CD14-positive monocyte (primary cell): ENCODE measurements at regions not wholly inside any gene's neighbourhood (a gene's known extent, or its start where the extent isn't known, plus 50 kb on each side); places are given as distances from the start of the nearest gene placed in this dataset.
"Not testable (repeated sequence)": the region's sequence is repeated elsewhere in the genome, so short reads cannot be mapped to it uniquely, and the experiment has no call there.

ENCODE experiments used
- DNase-seq, 3 donors: peaks; one replicate each; pipeline ENCODE4 v3.0.0-alpha.2; 2011 to 2022
- H2AFZ ChIP-seq: 2 replicates; pipeline ENCODE4 v1.6.0; 2012; ENCODE audit warnings: mild to moderate bottlenecking, low read depth, low read length, inconsistent platforms; ENCODE audit not compliant: insufficient read depth, poor library complexity, severe bottlenecking
- H3K27ac ChIP-seq, 2 donors: 1 replicate in 1 of 2; 2 replicates in 1 of 2; pipeline ENCODE4 v1.5.1; 2012 to 2013; ENCODE audit warnings: low read length in 2 of 2, control low read depth in 1 of 2, inconsistent platforms in 1 of 2, low read depth in 1 of 2, mild to moderate bottlenecking in 1 of 2
- H3K27me3 ChIP-seq, 2 donors: one replicate each; pipeline versions ENCODE4 v1.6.0 to v1.6.1; 2011 to 2013; ENCODE audit warnings: low read length in 2 of 2; ENCODE audit not compliant: control insufficient read depth in 2 of 2, insufficient read depth in 2 of 2
- H3K36me3 ChIP-seq, 2 donors: replicated peaks in 1 of 2; 1 replicate in 1 of 2; 2 replicates in 1 of 2; pipeline versions ENCODE4 v1.5.1 to v1.6.1; 2012 to 2013; ENCODE audit warnings: low read length in 2 of 2, control low read depth in 1 of 2, inconsistent platforms in 1 of 2, mild to moderate bottlenecking in 1 of 2; ENCODE audit not compliant: insufficient read depth in 2 of 2, control insufficient read depth in 1 of 2
- H3K4me1 ChIP-seq, 2 donors: 1 replicate in 1 of 2; 2 replicates in 1 of 2; pipeline versions ENCODE4 v1.5.1 to v1.6.1; 2012 to 2013; ENCODE audit warnings: low read length in 2 of 2, control low read depth in 1 of 2, inconsistent platforms in 1 of 2, mild to moderate bottlenecking in 1 of 2, moderate library complexity in 1 of 2; ENCODE audit not compliant: insufficient read depth in 2 of 2, control insufficient read depth in 1 of 2
- H3K4me2 ChIP-seq: replicated peaks from 2 replicates; pipeline ENCODE3; 2012; ENCODE audit warnings: low read length, moderate library complexity, mild to moderate bottlenecking; ENCODE audit not compliant: poor library complexity, severe bottlenecking; ENCODE audit errors: extremely low read depth
- H3K4me3 ChIP-seq, 3 experiments: fragments of 200-600 bp in 1 of 3; sonication (generic) in 1 of 3; replicated peaks in 1 of 3; 1 replicate in 2 of 3; 2 replicates in 1 of 3; pipeline ENCODE4 v1.5.1; 2011 to 2013; ENCODE audit warnings: low read length in 3 of 3, mild to moderate bottlenecking in 3 of 3, control low read depth in 2 of 3, low read depth in 2 of 3, inconsistent platforms in 1 of 3, moderate library complexity in 1 of 3
- H3K79me2 ChIP-seq: 2 replicates; pipeline ENCODE4 v1.6.0; 2012; ENCODE audit warnings: mild to moderate bottlenecking, control low read depth, inconsistent platforms, low read length, moderate library complexity; ENCODE audit not compliant: insufficient read depth
- H3K9ac ChIP-seq: 2 replicates; pipeline ENCODE4 v1.6.0; 2017; ENCODE audit warnings: low read length, mild to moderate bottlenecking; ENCODE audit not compliant: insufficient read depth, poor library complexity, severe bottlenecking
- H3K9me3 ChIP-seq, 2 donors: replicated peaks in 1 of 2; 1 replicate in 1 of 2; 2 replicates in 1 of 2; pipeline versions ENCODE4 v1.5.1 to v1.6.1; 2012 to 2013; ENCODE audit warnings: low read length in 2 of 2, control low read depth in 1 of 2; ENCODE audit not compliant: control insufficient read depth in 1 of 2, insufficient read depth in 1 of 2
- H4K20me1 ChIP-seq: 2 replicates; pipeline ENCODE4 v1.6.0; 2012; ENCODE audit warnings: mild to moderate bottlenecking, low read length, control low read depth, moderate library complexity; ENCODE audit not compliant: insufficient read depth
- H3K27ac Mint-ChIP-seq, 7 donors: one replicate each; pipeline ENCODE4 v1.8.0; 2020; ENCODE audit warnings: mild to moderate bottlenecking in 7 of 7, mixed read lengths in 7 of 7, moderate library complexity in 6 of 7, inconsistent platforms in 2 of 7
- H3K27me3 Mint-ChIP-seq, 3 donors: one replicate each; pipeline ENCODE4 v1.8.0; 2021 to 2022; ENCODE audit warnings: low read depth in 3 of 3, mild to moderate bottlenecking in 3 of 3, mixed read lengths in 3 of 3, moderate library complexity in 3 of 3, inconsistent platforms in 1 of 3
- H3K36me3 Mint-ChIP-seq, 2 donors: one replicate each; pipeline ENCODE4 v1.8.0; 2020; ENCODE audit warnings: mixed read lengths in 2 of 2, inconsistent platforms in 1 of 2, mild to moderate bottlenecking in 1 of 2
- H3K4me1 Mint-ChIP-seq: one replicate; pipeline ENCODE4 v1.8.0; 2020; ENCODE audit warnings: mild to moderate bottlenecking, mixed read lengths
- H3K4me3 Mint-ChIP-seq, 2 donors: one replicate each; pipeline ENCODE4 v1.8.0; 2020; ENCODE audit warnings: mild to moderate bottlenecking in 2 of 2, mixed read lengths in 2 of 2, moderate library complexity in 1 of 2
- H3K9me3 Mint-ChIP-seq, 7 donors: one replicate each; pipeline ENCODE4 v1.8.0; 2020 to 2022; ENCODE audit warnings: mixed read lengths in 7 of 7, mild to moderate bottlenecking in 6 of 7, moderate library complexity in 6 of 7, inconsistent platforms in 2 of 7
- WGBS: methylation state at CpG from one replicate; pipeline ENCODE4 v1.1.5; 2013; ENCODE audit warnings: missing lambda C conversion rate; ENCODE audit not compliant: insufficient coverage; 5-methylcytosine and 5-hydroxymethylcytosine counted together
- intact Hi-C, 2 donors: fragments of 100-400 bp; cut with micrococcal nuclease; formaldehyde crosslinking; loops; one replicate each; pipeline versions ENCODE4 v1.15.0 to v1.15.1; 2023
- TF ChIP-seq, protein P1 (sequence below): fragments of 200-600 bp; IDR thresholded peaks from one replicate; pipeline ENCODE4 v1.8.0; 2022; ENCODE audit warnings: antibody characterized with exemption, mild to moderate bottlenecking

DNA sequence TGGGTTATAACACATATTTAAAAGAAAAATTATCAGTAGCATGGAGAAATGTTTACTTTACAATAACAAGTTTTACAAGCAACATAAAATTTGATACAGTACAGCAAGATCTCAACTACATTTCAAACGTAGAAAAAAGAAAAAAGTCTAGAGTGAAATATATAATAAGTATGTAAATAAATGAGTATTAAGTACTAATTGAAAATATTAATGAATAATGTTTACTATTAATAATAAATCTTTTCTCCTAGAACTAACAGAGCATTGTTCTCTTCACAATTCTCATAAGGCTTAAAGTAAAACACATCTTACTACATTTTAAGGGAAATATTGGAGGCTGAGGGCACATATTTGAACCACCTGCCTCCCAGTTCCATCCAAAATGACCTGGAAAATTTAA, 72.1 kb downstream of the TMEM212 start:
- H2AFZ ChIP-seq = no peak overlapping the region
- Mint-ChIP-seq H3K9me3 (peaks cover 0 to 10% (median 4%) of the 10 kb centered on the region in 7 donors), H3K4me1 (peaks cover 3% of the 10 kb centered on the region), H3K4me3 (no peak overlapping the region), H3K36me3 (no peaks in the 10 kb centered on the region), H3K27me3 (no peaks in the 10 kb centered on the region), H3K27ac (no peak overlapping the region)
- no CpG with 5 or more reads among the region's 1 CpG for WGBS
- intact Hi-C loops = no loop called here
- no peaks in the 10 kb centered on the region for H3K79me2 ChIP-seq
- no peak for DNase-seq
- TF ChIP-seq, protein P1, sequence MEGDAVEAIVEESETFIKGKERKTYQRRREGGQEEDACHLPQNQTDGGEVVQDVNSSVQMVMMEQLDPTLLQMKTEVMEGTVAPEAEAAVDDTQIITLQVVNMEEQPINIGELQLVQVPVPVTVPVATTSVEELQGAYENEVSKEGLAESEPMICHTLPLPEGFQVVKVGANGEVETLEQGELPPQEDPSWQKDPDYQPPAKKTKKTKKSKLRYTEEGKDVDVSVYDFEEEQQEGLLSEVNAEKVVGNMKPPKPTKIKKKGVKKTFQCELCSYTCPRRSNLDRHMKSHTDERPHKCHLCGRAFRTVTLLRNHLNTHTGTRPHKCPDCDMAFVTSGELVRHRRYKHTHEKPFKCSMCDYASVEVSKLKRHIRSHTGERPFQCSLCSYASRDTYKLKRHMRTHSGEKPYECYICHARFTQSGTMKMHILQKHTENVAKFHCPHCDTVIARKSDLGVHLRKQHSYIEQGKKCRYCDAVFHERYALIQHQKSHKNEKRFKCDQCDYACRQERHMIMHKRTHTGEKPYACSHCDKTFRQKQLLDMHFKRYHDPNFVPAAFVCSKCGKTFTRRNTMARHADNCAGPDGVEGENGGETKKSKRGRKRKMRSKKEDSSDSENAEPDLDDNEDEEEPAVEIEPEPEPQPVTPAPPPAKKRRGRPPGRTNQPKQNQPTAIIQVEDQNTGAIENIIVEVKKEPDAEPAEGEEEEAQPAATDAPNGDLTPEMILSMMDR = no peak
- no peaks in the 10 kb centered on the region for H3K4me1 ChIP-seq
- no peak overlapping the region for H3K9ac ChIP-seq
- no peaks in the 10 kb centered on the region for H4K20me1 ChIP-seq
- no peak overlapping the region for H3K27ac ChIP-seq
- no peak overlapping the region for H3K4me3 ChIP-seq
- H3K36me3 ChIP-seq = no peaks in the 10 kb centered on the region
- H3K27me3 ChIP-seq = no peaks in the 10 kb centered on the region
- H3K4me2 ChIP-seq = no peak overlapping the region
- H3K9me3 ChIP-seq = no peaks in the 10 kb centered on the region

- Histone ChIP-seq H3K9ac (no peak overlapping the region), H4K20me1 (no peaks in the 10 kb centered on the region), H3K27ac (no peak overlapping the region), H3K9me3 (no peaks in the 10 kb centered on the region), H3K4me1 (no peaks in the 10 kb centered on the region), H3K79me2 (no peaks in the 10 kb centered on the region), H3K4me3 (no peak overlapping the region), H3K4me2 (no peak overlapping the region), H3K27me3 (no peaks in the 10 kb centered on the region), H2AFZ (no peak overlapping the region), H3K36me3 (no peaks in the 10 kb centered on the region)
- no peaks in the 10 kb centered on the region for H3K27me3 Mint-ChIP-seq
- no peak overlapping the region for H3K27ac Mint-ChIP-seq
- no CpG with 5 or more reads among the region's 3 CpGs for WGBS
- peaks cover 3% of the 10 kb centered on the region for H3K4me1 Mint-ChIP-seq
- TF ChIP-seq, protein P1 = no peak
- DNase-seq = no peak
- no peak overlapping the region for H3K4me3 Mint-ChIP-seq
- H3K9me3 Mint-ChIP-seq = peaks cover 8 to 15% (median 12%) of the 10 kb centered on the region in 7 donors
- no peaks in the 10 kb centered on the region for H3K36me3 Mint-ChIP-seq
- intact Hi-C loops = no loop called here
Observed at GRCh38 chr3:171916888-171917287, 73.7 kb downstream of the TMEM212 start.

DNA sequence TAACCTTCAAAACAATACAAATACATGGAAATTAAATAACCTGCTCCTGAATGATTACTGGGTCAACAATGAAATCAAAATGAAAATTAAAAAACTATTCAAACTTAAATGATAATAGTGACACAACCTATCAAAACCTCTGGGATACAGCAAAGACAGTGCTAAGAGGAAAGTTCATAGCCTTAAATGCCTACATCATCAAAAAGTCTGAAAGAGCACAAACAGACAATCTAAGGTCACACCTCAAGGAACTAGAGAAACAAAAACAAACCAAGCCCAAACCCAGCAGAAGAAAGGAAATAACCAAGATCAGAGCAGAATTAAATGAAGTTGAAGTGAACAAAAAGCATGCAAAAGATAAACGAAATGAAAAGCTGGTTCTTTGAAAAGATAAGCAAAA, 79.5 kb downstream of the TMEM212 start:
- H4K20me1 ChIP-seq, H3K36me3 ChIP-seq, H3K4me1 ChIP-seq, H3K4me2 ChIP-seq, H3K4me3 ChIP-seq, H3K4me3 Mint-ChIP-seq, H3K79me2 ChIP-seq, H3K27me3 ChIP-seq, H3K27me3 Mint-ChIP-seq, H2AFZ ChIP-seq, intact Hi-C loops, H3K27ac ChIP-seq, H3K27ac Mint-ChIP-seq, DNase-seq, H3K4me1 Mint-ChIP-seq, H3K9ac ChIP-seq, H3K36me3 Mint-ChIP-seq: not testable (repeated sequence)
- peaks cover 4 to 13% of the 10 kb centered on the region in 2 donors for H3K9me3 ChIP-seq
- no CpG with 5 or more reads among the region's 1 CpG for WGBS
- peaks cover 19 to 43% (median 30%) of the 10 kb centered on the region in 7 donors for H3K9me3 Mint-ChIP-seq
